GM12874 (cell line): ENCODE measurements at regions not wholly inside any gene's neighbourhood (a gene's known extent, or its start where the extent isn't known, plus 50 kb on each side); places are given as distances from the start of the nearest gene placed in this dataset.

Source experiments
- CTCF ChIP-seq: IDR thresholded peaks from 2 replicates; pipeline ENCODE4 v1.5.1; 2011; ENCODE audit warnings: low read depth, mild to moderate bottlenecking, control low read depth, low read length, moderate library complexity; ENCODE audit not compliant: insufficient read depth

- TF ChIP-seq CTCF = peak; percentile 19; the same call in 1 of the 2 replicates
These were observed 706.4 kb downstream of the SMARCA1 start for GRCh38 chrX:128816919-128817318.

GRCh38 chrX:128807367-128807766 lies 715.9 kb downstream of the SMARCA1 start:
- TF ChIP-seq CTCF = no peak

- TF ChIP-seq CTCF = no peak
These were observed 718.1 kb downstream of the SMARCA1 start for GRCh38 chrX:128805236-128805635.

GRCh38 chrX:128804828-128805227 lies 718.5 kb downstream of the SMARCA1 start:
- TF ChIP-seq CTCF = no peak

GRCh38 chrX:128800138-128800537 lies 723.2 kb downstream of the SMARCA1 start:
- no peak for TF ChIP-seq CTCF

- 0 out of 2 replicates have a peak, but pooled peaks have one; percentile 10 for TF ChIP-seq CTCF
These were observed 729.3 kb upstream of the ACTRT1 start for GRCh38 chrX:128781506-128781905.

- TF ChIP-seq CTCF = no peak
These were observed 728.7 kb upstream of the ACTRT1 start for GRCh38 chrX:128780934-128781333.

- TF ChIP-seq CTCF = no peak
These were observed 717.3 kb upstream of the ACTRT1 start for GRCh38 chrX:128769495-128769894.
